WERI-Rb-1 (cell line): ENCODE measurements at regions not wholly inside any gene's neighbourhood (a gene's known extent, or its start where the extent isn't known, plus 50 kb on each side); places are given as distances from the start of the nearest gene placed in this dataset.

Experiments
- DNase-seq: peaks from one replicate; pipeline ENCODE4 v3.0.0-alpha.2; 2020
- H3K27ac ChIP-seq: fragments of 250-450 bp; sonication (Bioruptor Pico); 2 replicates; pipeline ENCODE4 v1.5.1; 2020; ENCODE audit warnings: mild to moderate bottlenecking, moderate library complexity
- H3K27me3 ChIP-seq: fragments of 250-450 bp; sonication (Bioruptor Pico); 2 replicates; pipeline ENCODE4 v1.5.1; 2021; ENCODE audit warnings: mild to moderate bottlenecking, low read depth, moderate library complexity; ENCODE audit not compliant: insufficient read depth, severe bottlenecking
- H3K36me3 ChIP-seq: fragments of 250-450 bp; sonication (Bioruptor Pico); 2 replicates; pipeline ENCODE4 v1.5.1; 2020; ENCODE audit warnings: mild to moderate bottlenecking, moderate library complexity
- H3K4me3 ChIP-seq: 2 replicates; pipeline ENCODE4 v1.5.1; 2011; ENCODE audit warnings: low read depth, mild to moderate bottlenecking, control low read depth, low read length
- H3K9me3 ChIP-seq: fragments of 250-450 bp; sonication (Bioruptor Pico); 2 replicates; pipeline ENCODE4 v1.5.1; 2021; ENCODE audit warnings: mild to moderate bottlenecking, moderate library complexity; ENCODE audit not compliant: severe bottlenecking
- CTCF ChIP-seq: IDR thresholded peaks from 2 replicates; pipeline ENCODE4 v1.5.1; 2011; ENCODE audit warnings: low read depth, mild to moderate bottlenecking, control low read depth, inconsistent platforms, low read length

GRCh38 chr13:50357586-50358118, 342.4 kb downstream of the KCNRG start:
- Histone ChIP-seq H3K4me3 (no peak overlapping the region), H3K9me3 (no peaks in the 10 kb centered on the region), H3K36me3 (no peaks in the 10 kb centered on the region), H3K27ac (no peak overlapping the region), H3K27me3 (no peaks in the 10 kb centered on the region)
- DNase-seq: no peak
- no peak for TF ChIP-seq CTCF

DNA sequence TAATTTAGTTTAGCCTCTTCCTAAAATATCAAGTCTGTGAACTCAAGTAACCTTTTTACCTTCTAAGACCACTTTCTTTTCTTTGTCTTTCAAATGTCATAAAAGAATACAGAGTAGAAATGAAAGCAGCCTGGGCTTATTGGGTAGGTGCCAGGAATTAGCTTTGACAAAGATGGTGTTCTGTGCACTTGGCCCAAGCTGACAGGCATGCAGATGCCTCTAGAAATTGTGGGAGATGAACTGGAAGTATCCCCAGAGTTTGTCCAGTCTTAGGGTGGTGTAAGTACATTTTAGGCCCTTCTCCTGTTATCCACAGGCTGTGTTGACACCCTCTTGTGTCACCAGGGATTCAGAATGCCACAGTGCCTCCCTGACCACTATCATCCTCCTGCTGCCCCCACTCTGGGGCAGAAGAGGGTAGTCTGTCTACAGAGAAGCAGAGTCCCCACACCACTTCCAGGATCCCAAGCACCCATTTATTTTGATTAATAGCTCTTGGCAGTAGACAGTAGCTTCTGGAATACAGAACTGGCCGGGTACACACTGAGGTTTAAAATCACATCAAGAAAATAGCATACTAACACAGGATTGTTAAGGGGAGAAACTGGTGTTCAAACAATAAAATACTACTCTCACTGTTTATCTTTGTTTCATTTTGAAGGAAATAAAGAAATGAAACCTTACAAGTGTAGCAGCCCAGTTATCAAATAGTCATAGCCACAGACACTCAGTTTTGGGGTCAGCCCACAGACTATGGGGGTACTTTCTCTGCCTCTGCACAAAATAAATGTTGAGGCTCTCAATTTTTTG, 343.2 kb downstream of the KCNRG start:
- Histone ChIP-seq H3K4me3 (no peak overlapping the region), H3K27ac (no peak overlapping the region), H3K9me3 (no peaks in the 10 kb centered on the region), H3K27me3 (no peaks in the 10 kb centered on the region), H3K36me3 (no peaks in the 10 kb centered on the region)
- no peak for TF ChIP-seq CTCF
- no peak for DNase-seq

- H3K27ac ChIP-seq: no peak overlapping the region
Measured at GRCh38 chr13:50359041-50359367, 343.8 kb downstream of the KCNRG start.

GRCh38 chr13:50359779-50360178, 344.5 kb downstream of the KCNRG start:
- H3K4me3 ChIP-seq: no peak overlapping the region
- DNase-seq: no peak
- no peaks in the 10 kb centered on the region for H3K36me3 ChIP-seq
- H3K27ac ChIP-seq: no peak overlapping the region
- H3K27me3 ChIP-seq: no peaks in the 10 kb centered on the region
- TF ChIP-seq CTCF: no peak
- H3K9me3 ChIP-seq: no peaks in the 10 kb centered on the region

More at GRCh38 chr13:50359041-50359367, 343.8 kb downstream of the KCNRG start:
- no peak for TF ChIP-seq CTCF
- Histone ChIP-seq H3K36me3 (no peaks in the 10 kb centered on the region), H3K27me3 (no peaks in the 10 kb centered on the region), H3K4me3 (no peak overlapping the region), H3K9me3 (no peaks in the 10 kb centered on the region)
- DNase-seq: no peak

- no peaks in the 10 kb centered on the region for H3K27me3 ChIP-seq
- H3K36me3 ChIP-seq: no peaks in the 10 kb centered on the region
- TF ChIP-seq CTCF: no peak
- H3K4me3 ChIP-seq: no peak overlapping the region
- no peaks in the 10 kb centered on the region for H3K9me3 ChIP-seq
- DNase-seq: no peak
- no peak overlapping the region for H3K27ac ChIP-seq
Measured at GRCh38 chr13:50360637-50361036, 345.4 kb downstream of the KCNRG start.

GRCh38 chr13:50361282-50361681, 346.0 kb downstream of the KCNRG start:
- Histone ChIP-seq H3K9me3 (no peaks in the 10 kb centered on the region), H3K27ac (no peak overlapping the region), H3K27me3 (no peaks in the 10 kb centered on the region), H3K36me3 (no peaks in the 10 kb centered on the region), H3K4me3 (no peak overlapping the region)
- no peak for DNase-seq
- no peak for TF ChIP-seq CTCF
